Adrenal gland (tissue), 9 donors: ENCODE measurements at regions not wholly inside any gene's neighbourhood (a gene's known extent, or its start where the extent isn't known, plus 50 kb on each side); places are given as distances from the start of the nearest gene placed in this dataset.

Source experiments
- DNase-seq, 7 donors: peaks; one replicate each; pipeline ENCODE4 v3.0.0-alpha.2; 2019 to 2020
- H3K27ac ChIP-seq, 5 donors: fragments of 200-600 bp; sonication (generic) in 4 of 5; 1 replicate in 3 of 5; 2 replicates in 2 of 5; pipeline versions ENCODE4 v1.5.1 to v1.8.0; 2016 to 2020; ENCODE audit warnings: mild to moderate bottlenecking in 1 of 5
- H3K27me3 ChIP-seq: fragments of 200-600 bp; 2 replicates; pipeline ENCODE4 v1.8.0; 2021
- H3K36me3 ChIP-seq, 2 donors: fragments of 200-600 bp; replicated peaks in 1 of 2; 1 replicate in 1 of 2; 2 replicates in 1 of 2; pipeline versions ENCODE4 v1.5.1 to v1.8.0; 2018 to 2022
- H3K4me1 ChIP-seq, 2 donors: fragments of 200-600 bp; replicated peaks in 1 of 2; 1 replicate in 1 of 2; 2 replicates in 1 of 2; pipeline versions ENCODE4 v1.5.1 to v1.8.0; 2018 to 2021
- H3K4me3 ChIP-seq, 4 donors: fragments of 200-600 bp; sonication (generic) in 3 of 4; one replicate each; pipeline ENCODE4 v1.5.1; 2016 to 2018
- H3K9me3 ChIP-seq, 3 donors: fragments of 200-600 bp; sonication (generic) in 1 of 3; replicated peaks in 1 of 3; 1 replicate in 2 of 3; 2 replicates in 1 of 3; pipeline versions ENCODE4 v1.5.1 to v1.8.0; 2016 to 2021
- CTCF ChIP-seq, 6 experiments: fragments of 450-650 bp in 4 of 6; fragments of 200-600 bp in 2 of 6; sonication (generic) in 1 of 6; IDR thresholded peaks; 1 replicate in 5 of 6; 2 replicates in 1 of 6; pipeline versions ENCODE4 v1.5.1 to v1.8.0; 2016 to 2021; ENCODE audit warnings: antibody characterized with exemption in 6 of 6, mild to moderate bottlenecking in 2 of 6, moderate library complexity in 1 of 6
- POLR2A ChIP-seq, 2 donors: fragments of 450-650 bp; IDR thresholded peaks; one replicate each; pipeline ENCODE4 v1.6.1; 2017; ENCODE audit warnings: antibody characterized with exemption in 2 of 2, mild to moderate bottlenecking in 2 of 2, moderate library complexity in 1 of 2
- WGBS, 4 donors: extraction: QIAGEN DNeasy Blood & Tissue Kit in 2 of 4; methylation state at CpG; one replicate each; pipeline versions ENCODE4 v1.1.5 to v1.1.7; 2013 to 2017; 5-methylcytosine and 5-hydroxymethylcytosine counted together
- intact Hi-C, 2 donors: fragments of 100-400 bp; cut with DNase I; formaldehyde crosslinking; loops; one replicate each; pipeline versions ENCODE4 v1.14.1 to v1.15.0; 2022 to 2023
- donor health status: healthy with polysubstance abuse.
- donor health status: Bipolar disorder and iron deficiency.
- donor health status: DM: yes; HTN: yes; CAD: no.
- donor health status: DM: no; HTN: no; CAD: no.
- donor health status: DM: no; HTN: no; CAD: no.

- 47 to 76% (median 53%) methylated on average over 2 to 3 of the region's 3 CpGs for WGBS, 4 donors
- intact Hi-C loops = no loop called here
- Histone ChIP-seq H3K9me3 (no peaks in the 10 kb centered on the region), H3K4me3 (no peak overlapping the region), H3K27ac (no peak overlapping the region), H3K4me1 (no peaks in the 10 kb centered on the region), H3K27me3 (peaks cover 4% of the 10 kb centered on the region), H3K36me3 (no peaks in the 10 kb centered on the region)
- no peak for TF ChIP-seq CTCF (IDR thresholded peaks at IDR 0.05)
- no peak for TF ChIP-seq POLR2A (IDR thresholded peaks at IDR 0.05)
- no peak for DNase-seq
These were observed 162.0 kb upstream of the ZKSCAN2 start for GRCh38 chr16:25419681-25420080.

DNA sequence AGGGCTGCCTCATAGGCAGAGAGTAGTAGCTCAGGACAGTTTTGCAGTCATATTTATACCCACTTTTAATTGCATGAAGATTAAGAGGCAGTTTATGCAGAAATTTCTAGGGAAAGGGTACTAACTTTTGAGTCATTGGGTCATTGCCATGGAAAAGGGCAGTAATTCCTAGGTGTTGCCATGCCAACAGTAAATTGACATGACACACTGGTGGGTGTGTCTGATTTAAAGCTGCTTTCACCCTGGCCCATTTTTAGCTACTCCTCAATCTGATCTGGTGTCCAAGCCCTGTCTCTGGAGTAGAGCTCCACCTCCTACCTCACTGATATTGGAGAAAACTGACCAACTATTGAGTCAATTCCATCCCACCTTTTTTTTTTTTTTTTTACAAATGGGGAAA, 161.5 kb upstream of the ZKSCAN2 start:
- no peaks in the 10 kb centered on the region for H3K36me3 ChIP-seq
- no peak overlapping the region for H3K27ac ChIP-seq
- DNase-seq = no peak
- no peaks in the 10 kb centered on the region for H3K4me1 ChIP-seq
- H3K9me3 ChIP-seq = no peaks in the 10 kb centered on the region
- H3K4me3 ChIP-seq = no peak overlapping the region
- peaks cover 4% of the 10 kb centered on the region for H3K27me3 ChIP-seq
- TF ChIP-seq CTCF (IDR thresholded peaks at IDR 0.05) (no peak), POLR2A (IDR thresholded peaks at IDR 0.05) (no peak)
- intact Hi-C loops = no loop called here

- no peak for TF ChIP-seq CTCF (IDR thresholded peaks at IDR 0.05)
- no peak for TF ChIP-seq POLR2A (IDR thresholded peaks at IDR 0.05)
- no peak for DNase-seq
- Histone ChIP-seq H3K9me3 (no peaks in the 10 kb centered on the region), H3K27ac (no peak overlapping the region), H3K4me3 (no peak overlapping the region), H3K36me3 (no peaks in the 10 kb centered on the region), H3K27me3 (peaks cover 4% of the 10 kb centered on the region), H3K4me1 (no peaks in the 10 kb centered on the region)
- 81 to 86% (median 83%) methylated on average over 2 of the region's 2 CpGs for WGBS, 4 donors
- intact Hi-C loops = no loop called here
These were observed 158.4 kb upstream of the ZKSCAN2 start for GRCh38 chr16:25416002-25416401.

GRCh38 chr16:25413975-25414374, 156.3 kb upstream of the ZKSCAN2 start:
- no peak for DNase-seq
- 54 to 59% (median 56%) methylated on average over 1 of the region's 1 CpG for WGBS, 4 donors
- TF ChIP-seq POLR2A (IDR thresholded peaks at IDR 0.05) (no peak), CTCF (IDR thresholded peaks at IDR 0.05) (no peak)
- H3K27me3 ChIP-seq = peaks cover 4% of the 10 kb centered on the region
- H3K27ac ChIP-seq = no peak overlapping the region
- no peak overlapping the region for H3K4me3 ChIP-seq
- no peaks in the 10 kb centered on the region for H3K4me1 ChIP-seq
- intact Hi-C loops = no loop called here
- H3K36me3 ChIP-seq = no peaks in the 10 kb centered on the region
- no peaks in the 10 kb centered on the region for H3K9me3 ChIP-seq
